ENCODE measurements at regions not wholly inside any gene's neighbourhood (a gene's known extent, or its start where the extent isn't known, plus 50 kb on each side); places are given as distances from the start of the nearest gene placed in this dataset.
A peak's percentile ranks its signal among the peaks of the same experiment; 100 is the strongest.

GRCh38 chr11:114811971-114812370, 133.6 kb downstream of the NXPE2 start:
- DNase-seq, result no peak

GRCh38 chr11:114812733-114813132, 134.4 kb downstream of the NXPE2 start:
- DNase-seq, result no peak

GRCh38 chr11:114813189-114813718, 134.9 kb downstream of the NXPE2 start:
- DNase-seq, result no peak

GRCh38 chr11:114815176-114815575, 136.8 kb downstream of the NXPE2 start:
- DNase-seq, result no peak

GRCh38 chr11:114815761-114816160, 137.4 kb downstream of the NXPE2 start:
- no peak for DNase-seq

GRCh38 chr11:114816791-114817190, 138.5 kb downstream of the NXPE2 start:
- no peak for DNase-seq

- no peak for DNase-seq
These were observed 140.1 kb downstream of the NXPE2 start for GRCh38 chr11:114818382-114818781.

GRCh38 chr11:114819028-114819427, 140.7 kb downstream of the NXPE2 start:
- no peak for DNase-seq

- no peak for DNase-seq
These were observed 142.3 kb downstream of the NXPE2 start for GRCh38 chr11:114820621-114821020.

- DNase-seq, result no peak
These were observed 143.5 kb downstream of the NXPE2 start for GRCh38 chr11:114821621-114822412.

GRCh38 chr11:114826910-114827442, 148.6 kb downstream of the NXPE2 start:
- no peak for DNase-seq

GRCh38 chr11:114827736-114828135, 149.4 kb downstream of the NXPE2 start:
- DNase-seq, result no peak

GRCh38 chr11:114832532-114833125, 154.3 kb downstream of the NXPE2 start:
- no peak for DNase-seq

- no peak for DNase-seq
These were observed 157.8 kb downstream of the NXPE2 start for GRCh38 chr11:114836161-114836560.

- no peak for DNase-seq
These were observed 166.6 kb downstream of the NXPE2 start for GRCh38 chr11:114844896-114845295.

GRCh38 chr11:114845766-114846415, 167.6 kb downstream of the NXPE2 start:
- DNase-seq, result peak; percentile 54

- DNase-seq, result peak; percentile 97
These were observed 168.1 kb downstream of the NXPE2 start for GRCh38 chr11:114846416-114846791.

GRCh38 chr11:114847306-114847975, 169.1 kb downstream of the NXPE2 start:
- DNase-seq, result peak; percentile 34

- DNase-seq, result no peak
These were observed 169.7 kb downstream of the NXPE2 start for GRCh38 chr11:114848027-114848426.

- DNase-seq, result no peak
These were observed 179.0 kb downstream of the NXPE2 start for GRCh38 chr11:114857281-114857680.

GRCh38 chr11:114864896-114865295, 186.6 kb downstream of the NXPE2 start:
- DNase-seq, result no peak

- DNase-seq, result no peak
These were observed 197.9 kb downstream of the NXPE2 start for GRCh38 chr11:114876234-114876633.

GRCh38 chr11:114877976-114878375, 199.6 kb downstream of the NXPE2 start:
- no peak for DNase-seq
